Heart left ventricle (tissue), 16 donors: ENCODE measurements at regions not wholly inside any gene's neighbourhood (a gene's known extent, or its start where the extent isn't known, plus 50 kb on each side); places are given as distances from the start of the nearest gene placed in this dataset.
"Not testable (repeated sequence)": the region's sequence is repeated elsewhere in the genome, so short reads cannot be mapped to it uniquely, and the experiment has no call there.

Source experiments
- ATAC-seq, 4 donors: fragments of 200-7000 bp; cut with Tn5 transposase; one replicate each; pipeline ENCODE4 v1.9.1; 2020 to 2022; ENCODE audit warnings: moderate library complexity in 4 of 4, mild to moderate bottlenecking in 3 of 4, moderate number of reproducible peaks in 1 of 4
- DNase-seq, 5 donors: peaks; one replicate each; pipeline ENCODE4 v3.0.0-alpha.2; 2020
- H3K27ac ChIP-seq, 12 donors: fragments of 200-600 bp; sonication (generic) in 4 of 12; one replicate each; pipeline versions ENCODE4 v1.5.0 to v1.8.0; 2016 to 2022; ENCODE audit warnings: mild to moderate bottlenecking in 2 of 12
- H3K27me3 ChIP-seq, 9 donors: fragments of 200-600 bp; sonication (generic) in 2 of 9; one replicate each; pipeline versions ENCODE4 v1.5.1 to v1.8.0; 2016 to 2022; ENCODE audit warnings: mild to moderate bottlenecking in 3 of 9
- H3K36me3 ChIP-seq, 9 donors: fragments of 200-600 bp; sonication (generic) in 2 of 9; one replicate each; pipeline versions ENCODE4 v1.5.0 to v1.8.0; 2018 to 2022; ENCODE audit warnings: mild to moderate bottlenecking in 2 of 9
- H3K4me1 ChIP-seq, 12 donors: fragments of 200-600 bp; sonication (generic) in 4 of 12; one replicate each; pipeline versions ENCODE4 v1.5.0 to v1.8.0; 2016 to 2022; ENCODE audit warnings: mild to moderate bottlenecking in 3 of 12
- H3K4me3 ChIP-seq, 12 donors: fragments of 200-600 bp; sonication (generic) in 4 of 12; one replicate each; pipeline versions ENCODE4 v1.5.0 to v1.8.0; 2017 to 2022; ENCODE audit warnings: mild to moderate bottlenecking in 9 of 12, moderate library complexity in 4 of 12
- H3K9me3 ChIP-seq, 12 donors: fragments of 200-600 bp; sonication (generic) in 4 of 12; one replicate each; pipeline versions ENCODE4 v1.5.0 to v1.8.0; 2016 to 2022; ENCODE audit warnings: mild to moderate bottlenecking in 1 of 12
- POLR2A ChIP-seq, 2 donors: fragments of 450-650 bp; IDR thresholded peaks; one replicate each; pipeline ENCODE4 v1.6.1; 2017; ENCODE audit warnings: antibody characterized with exemption in 2 of 2, mild to moderate bottlenecking in 2 of 2, moderate library complexity in 2 of 2
- WGBS, 4 donors: extraction: QIAGEN DNeasy Blood & Tissue Kit in 2 of 4; methylation state at CpG; one replicate each; pipeline versions ENCODE4 v1.1.5 to v1.1.7; 2013 to 2018; 5-methylcytosine and 5-hydroxymethylcytosine counted together
- intact Hi-C, 10 donors: fragments of 100-400 bp; cut with DNase I; formaldehyde crosslinking; loops; one replicate each; pipeline versions ENCODE4 v1.11.1 to v1.14.2; 2022
- TF ChIP-seq, protein P1 (sequence below), 12 donors: fragments of 200-600 bp; sonication (generic) in 4 of 12; IDR thresholded peaks; one replicate each; pipeline versions ENCODE4 v1.5.0 to v1.8.0; 2018 to 2022; ENCODE audit warnings: antibody characterized with exemption in 12 of 12, mild to moderate bottlenecking in 5 of 12
- donor health status: ischemic (EF 13 %, LVEDD 7.1; RV severe dilation, severe dysfunction).
- donor health status: healthy with polysubstance abuse.
- donor health status: DM: no; HTN: yes; CAD: no.
- donor health status: DM: no; HTN: no; CAD: no.
- donor health status: ischemic (EF 25% LVEDD 6.9; RV normal size, moderate dysfunction).
- donor health status: ischemic (EF 25% LVEDD 5.7; RV mildly dilated, moderate dysfunction).
- donor health status: healthy.
- donor health status: DM: yes; HTN: yes; CAD: no.
- donor health status: ischemic (EF 35%, LVEDD 5.7; RV mildly dilated, moderate dysfunction).
- donor health status: nonischemic (EF 11% LVEDD 7.7; RV severe dilation, severe dysfunction).
- donor health status: DM: yes; HTN: yes; CAD: no.
- donor health status: PGD.
- donor health status: ischemic (EF 29% LVEDD 5.4; RV normal size, mild dysfunction).
- donor health status: nonischemic (EF 23%, LVEDD 6.1; RV moderate dilation, normal function).

DNA sequence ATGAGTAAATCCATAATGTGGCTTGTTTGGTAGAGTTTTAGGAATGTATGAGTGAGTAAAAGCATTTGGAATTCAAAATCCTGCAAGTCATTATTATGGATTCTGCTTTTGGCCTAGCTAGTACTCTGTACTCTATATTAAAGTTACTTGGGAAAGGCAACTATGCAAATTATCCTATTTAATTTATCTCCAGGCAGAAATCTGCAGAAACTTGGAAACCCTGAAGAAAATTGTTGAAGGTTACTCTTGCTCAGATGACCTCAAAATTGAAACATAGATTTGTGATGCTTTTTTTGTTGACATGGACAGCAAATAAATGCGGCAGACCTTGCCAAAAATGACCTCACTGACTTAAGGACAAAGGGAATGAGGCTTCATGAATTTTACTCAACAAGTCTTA is 477.1 kb upstream of the EYS start:
- Histone ChIP-seq H3K27me3 (no peaks in the 10 kb centered on the region), H3K4me1 (no peaks in the 10 kb centered on the region), H3K4me3 (no peak overlapping the region), H3K9me3 (peaks cover 0 to 4% (median 0%) of the 10 kb centered on the region in 12 donors), H3K27ac (no peak overlapping the region), H3K36me3 (no peaks in the 10 kb centered on the region)
- no peak for DNase-seq
- ATAC-seq, result no peak
- intact Hi-C loops, result no loop called here
- whole genome bisulfite sequencing, 4 donors, result 44 to 74% (median 56%) methylated on average over 1 of the region's 1 CpG
- TF ChIP-seq, protein P1, sequence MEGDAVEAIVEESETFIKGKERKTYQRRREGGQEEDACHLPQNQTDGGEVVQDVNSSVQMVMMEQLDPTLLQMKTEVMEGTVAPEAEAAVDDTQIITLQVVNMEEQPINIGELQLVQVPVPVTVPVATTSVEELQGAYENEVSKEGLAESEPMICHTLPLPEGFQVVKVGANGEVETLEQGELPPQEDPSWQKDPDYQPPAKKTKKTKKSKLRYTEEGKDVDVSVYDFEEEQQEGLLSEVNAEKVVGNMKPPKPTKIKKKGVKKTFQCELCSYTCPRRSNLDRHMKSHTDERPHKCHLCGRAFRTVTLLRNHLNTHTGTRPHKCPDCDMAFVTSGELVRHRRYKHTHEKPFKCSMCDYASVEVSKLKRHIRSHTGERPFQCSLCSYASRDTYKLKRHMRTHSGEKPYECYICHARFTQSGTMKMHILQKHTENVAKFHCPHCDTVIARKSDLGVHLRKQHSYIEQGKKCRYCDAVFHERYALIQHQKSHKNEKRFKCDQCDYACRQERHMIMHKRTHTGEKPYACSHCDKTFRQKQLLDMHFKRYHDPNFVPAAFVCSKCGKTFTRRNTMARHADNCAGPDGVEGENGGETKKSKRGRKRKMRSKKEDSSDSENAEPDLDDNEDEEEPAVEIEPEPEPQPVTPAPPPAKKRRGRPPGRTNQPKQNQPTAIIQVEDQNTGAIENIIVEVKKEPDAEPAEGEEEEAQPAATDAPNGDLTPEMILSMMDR (IDR thresholded peaks at IDR 0.05), result no peak
- no peak for TF ChIP-seq POLR2A (IDR thresholded peaks at IDR 0.05)

DNA sequence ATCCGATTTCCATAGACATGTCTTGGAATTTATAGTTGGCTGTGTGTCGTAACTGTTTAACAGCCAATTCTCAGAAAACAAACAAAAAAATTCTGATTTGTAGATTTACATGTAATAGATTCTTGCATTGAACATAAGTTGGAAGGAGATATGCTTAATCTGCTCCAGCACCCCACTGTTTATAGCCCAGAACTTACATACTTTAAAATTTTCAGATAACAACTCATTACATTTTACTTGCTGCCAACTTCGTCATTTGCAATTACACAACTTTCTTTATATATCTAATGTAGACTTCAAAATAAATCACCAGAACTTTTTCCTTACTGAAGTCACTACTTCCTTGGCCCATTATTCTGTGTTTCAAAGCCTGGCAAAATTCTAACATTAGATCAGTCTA is 472.3 kb upstream of the EYS start:
- intact Hi-C loops, result no loop called here
- ATAC-seq, result no peak
- TF ChIP-seq, protein P1 (IDR thresholded peaks at IDR 0.05), result no peak
- no peak for TF ChIP-seq POLR2A (IDR thresholded peaks at IDR 0.05)
- Histone ChIP-seq H3K36me3 (no peaks in the 10 kb centered on the region), H3K27ac (no peak overlapping the region), H3K27me3 (no peaks in the 10 kb centered on the region), H3K9me3 (peaks cover 0 to 8% (median 0%) of the 10 kb centered on the region in 12 donors), H3K4me3 (no peak overlapping the region), H3K4me1 (no peaks in the 10 kb centered on the region)
- 82 to 86% (median 84%) methylated on average over 3 of the region's 3 CpGs for WGBS, 4 donors
- no peak for DNase-seq

DNA sequence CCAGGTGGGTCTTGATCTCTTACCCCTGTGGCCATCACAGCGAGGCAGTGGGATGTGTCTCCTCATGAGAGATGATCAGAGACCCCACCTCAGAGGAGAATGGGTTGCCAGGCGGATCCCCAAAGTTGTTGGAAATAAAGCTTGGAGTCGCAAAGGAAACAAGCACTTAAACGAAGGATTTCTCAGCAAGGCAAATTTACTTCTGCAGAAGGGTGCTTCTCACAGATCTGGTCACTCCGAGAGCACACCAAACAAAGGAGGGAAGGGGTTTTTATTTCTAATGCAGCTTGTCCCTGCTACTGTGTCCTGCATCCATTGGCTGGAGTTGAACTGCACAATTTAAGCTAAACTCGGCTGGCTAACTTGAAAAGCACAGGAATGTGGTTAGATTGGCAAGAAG is 466.6 kb upstream of the EYS start:
- Histone ChIP-seq H3K4me1 (no peaks in the 10 kb centered on the region), H3K27me3 (no peaks in the 10 kb centered on the region), H3K27ac (no peak overlapping the region), H3K9me3 (peaks cover 0 to 40% (median 12%) of the 10 kb centered on the region in 12 donors), H3K4me3 (no peak overlapping the region), H3K36me3 (no peaks in the 10 kb centered on the region)
- 76 to 85% (median 79%) methylated on average over 6 of the region's 6 CpGs for WGBS, 4 donors
- DNase-seq, result no peak
- TF ChIP-seq POLR2A (IDR thresholded peaks at IDR 0.05), result no peak
- TF ChIP-seq, protein P1 (IDR thresholded peaks at IDR 0.05), result no peak
- intact Hi-C loops, result no loop called here
- no peak for ATAC-seq

DNA sequence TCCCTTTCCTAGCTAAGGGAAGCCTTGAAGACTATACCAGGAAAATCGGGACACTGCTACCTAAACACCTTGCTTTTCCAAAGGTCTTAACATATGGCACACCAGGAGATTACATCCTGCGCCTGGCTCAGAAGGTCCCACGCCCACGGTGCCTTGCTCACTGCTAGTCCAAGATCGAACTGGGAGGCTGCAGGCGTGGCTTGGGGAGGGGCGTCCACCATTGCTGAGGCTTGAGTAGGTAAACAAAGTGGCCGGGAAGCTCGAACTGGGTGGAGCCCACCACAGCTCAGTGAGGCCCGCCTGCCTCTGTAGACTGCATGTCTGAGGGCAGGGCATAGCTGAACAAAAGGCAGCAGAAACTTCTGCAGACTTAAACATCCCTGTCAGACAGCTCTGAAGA is 459.7 kb upstream of the EYS start:
- H3K36me3 ChIP-seq, H3K27ac ChIP-seq, intact Hi-C loops, H3K4me1 ChIP-seq, ATAC-seq, DNase-seq, H3K27me3 ChIP-seq, H3K4me3 ChIP-seq: not testable (repeated sequence)
- peaks cover 0 to 39% (median 6%) of the 10 kb centered on the region in 12 donors for H3K9me3 ChIP-seq
- 85 to 91% (median 88%) methylated on average over 9 to 10 of the region's 10 CpGs for WGBS, 4 donors

DNA sequence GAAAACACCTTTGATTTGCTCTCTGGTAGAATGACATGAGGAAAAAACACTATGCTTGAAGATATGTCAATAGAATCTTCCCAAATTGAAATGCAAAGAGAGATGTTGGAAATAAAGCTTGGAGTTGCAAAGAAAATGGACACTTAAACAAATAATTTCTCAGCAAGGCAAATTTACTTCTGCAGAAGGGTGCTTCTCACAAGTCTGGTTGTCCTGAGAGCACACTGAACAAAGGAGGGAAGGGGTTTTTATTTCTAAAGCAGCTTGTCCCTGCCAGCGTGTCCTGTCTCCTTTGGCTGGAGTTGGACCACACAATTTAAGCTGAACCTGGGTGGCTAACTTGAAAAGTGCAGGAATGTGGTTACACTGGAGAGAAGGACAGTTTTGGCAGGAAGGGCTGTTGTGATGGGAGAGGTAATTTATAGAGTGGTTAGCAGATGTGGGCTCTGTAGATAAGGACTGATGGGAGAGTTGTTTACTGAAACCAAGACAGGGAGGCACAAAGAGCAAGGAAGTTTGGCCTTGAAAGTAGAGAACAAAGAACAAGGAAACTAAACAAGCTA is 454.6 kb upstream of the EYS start:
- TF ChIP-seq, protein P1 (IDR thresholded peaks at IDR 0.05), result no peak
- no peak for TF ChIP-seq POLR2A (IDR thresholded peaks at IDR 0.05)
- ATAC-seq, result no peak
- H3K27me3 ChIP-seq, result no peaks in the 10 kb centered on the region
- no peaks in the 10 kb centered on the region for H3K4me1 ChIP-seq
- no peak overlapping the region for H3K4me3 ChIP-seq
- H3K36me3 ChIP-seq, result no peaks in the 10 kb centered on the region
- peaks cover 0 to 47% (median 23%) of the 10 kb centered on the region in 12 donors for H3K9me3 ChIP-seq
- no peak overlapping the region for H3K27ac ChIP-seq
- 36 to 54% (median 44%) methylated on average over 1 of the region's 1 CpG for WGBS, 4 donors
- intact Hi-C loops, result no loop called here
- no peak for DNase-seq
